Gastroesophageal sphincter (tissue), 4 donors: ENCODE measurements at regions not wholly inside any gene's neighbourhood (a gene's known extent, or its start where the extent isn't known, plus 50 kb on each side); places are given as distances from the start of the nearest gene placed in this dataset.

ENCODE experiments used
- ATAC-seq: fragments of 150-250 bp; one replicate; pipeline ENCODE4 v1.9.1; 2016; ENCODE audit warnings: mild to moderate bottlenecking, moderate library complexity
- H3K27ac ChIP-seq, 4 donors: fragments of 200-600 bp; sonication (generic) in 3 of 4; 1 replicate in 3 of 4; 2 replicates in 1 of 4; pipeline ENCODE4 v1.5.1; 2016 to 2019
- H3K27me3 ChIP-seq: fragments of 200-600 bp; sonication (generic); one replicate; pipeline ENCODE4 v1.5.1; 2019
- H3K36me3 ChIP-seq, 2 donors: fragments of 200-600 bp; sonication (generic); one replicate each; pipeline ENCODE4 v1.5.1; 2019; ENCODE audit warnings: control low read depth in 1 of 2
- H3K4me1 ChIP-seq, 3 donors: fragments of 200-600 bp; sonication (generic); 1 replicate in 2 of 3; 2 replicates in 1 of 3; pipeline ENCODE4 v1.5.1; 2016 to 2019; ENCODE audit warnings: control low read depth in 2 of 3
- H3K4me3 ChIP-seq, 2 donors: fragments of 200-600 bp; sonication (generic); one replicate each; pipeline ENCODE4 v1.5.1; 2019; ENCODE audit warnings: mild to moderate bottlenecking in 1 of 2, moderate library complexity in 1 of 2
- H3K9me3 ChIP-seq, 3 donors: fragments of 200-600 bp; sonication (generic); one replicate each; pipeline ENCODE4 v1.5.1; 2017 to 2019; ENCODE audit warnings: control low read depth in 2 of 3
- CTCF ChIP-seq, 4 experiments: fragments of 200-600 bp in 2 of 4; fragments of 450-650 bp in 2 of 4; sonication (generic) in 1 of 4; IDR thresholded peaks; one replicate each; pipeline ENCODE4 v1.5.1; 2017 to 2019; ENCODE audit warnings: antibody characterized with exemption in 4 of 4, mild to moderate bottlenecking in 2 of 4, moderate library complexity in 2 of 4
- EP300 ChIP-seq: sonication (generic); formaldehyde crosslinking; IDR thresholded peaks from one replicate; pipeline ENCODE4 v1.6.1; 2017; ENCODE audit warnings: antibody characterized with exemption, mild to moderate bottlenecking
- POLR2A ChIP-seq, 2 donors: fragments of 450-650 bp; IDR thresholded peaks; one replicate each; pipeline ENCODE4 v1.6.1; 2017; ENCODE audit warnings: antibody characterized with exemption in 2 of 2, mild to moderate bottlenecking in 2 of 2, moderate library complexity in 1 of 2
- POLR2AphosphoS5 ChIP-seq: sonication (generic); formaldehyde crosslinking; IDR thresholded peaks from one replicate; pipeline ENCODE4 v1.6.1; 2017; ENCODE audit warnings: antibody characterized with exemption
- WGBS, 2 donors: methylation state at CpG; one replicate each; pipeline ENCODE4 v1.1.5; 2018; ENCODE audit warnings: low coverage in 1 of 2; 5-methylcytosine and 5-hydroxymethylcytosine counted together

- no peak for ATAC-seq
- WGBS, 2 donors, result 72 to 83% methylated on average over 2 to 3 of the region's 3 CpGs
- TF ChIP-seq POLR2A (IDR thresholded peaks at IDR 0.05), result no peak
- no peak for TF ChIP-seq POLR2AphosphoS5
- TF ChIP-seq CTCF (IDR thresholded peaks at IDR 0.05), result no peak
- no peak for TF ChIP-seq EP300
- no peak overlapping the region for H3K4me3 ChIP-seq
- H3K27ac ChIP-seq, result no peak overlapping the region
- no peaks in the 10 kb centered on the region for H3K27me3 ChIP-seq
- no peaks in the 10 kb centered on the region for H3K36me3 ChIP-seq
- no peaks in the 10 kb centered on the region for H3K9me3 ChIP-seq
- H3K4me1 ChIP-seq, result peaks cover 0 to 4% (median under 1%) of the 10 kb centered on the region in 3 donors
Measured at GRCh38 chr21:17446737-17447136, 66.1 kb upstream of the CXADR start.

GRCh38 chr21:17449701-17450100 lies 63.1 kb upstream of the CXADR start:
- Histone ChIP-seq H3K27me3 (no peaks in the 10 kb centered on the region), H3K4me3 (no peak overlapping the region), H3K27ac (no peak overlapping the region), H3K36me3 (no peaks in the 10 kb centered on the region), H3K4me1 (peaks cover 0 to 8% (median 3%) of the 10 kb centered on the region in 3 donors), H3K9me3 (no peaks in the 10 kb centered on the region)
- ATAC-seq, result no peak
- no peak for TF ChIP-seq CTCF (IDR thresholded peaks at IDR 0.05)
- no peak for TF ChIP-seq EP300
- no peak for TF ChIP-seq POLR2AphosphoS5
- no peak for TF ChIP-seq POLR2A (IDR thresholded peaks at IDR 0.05)

DNA sequence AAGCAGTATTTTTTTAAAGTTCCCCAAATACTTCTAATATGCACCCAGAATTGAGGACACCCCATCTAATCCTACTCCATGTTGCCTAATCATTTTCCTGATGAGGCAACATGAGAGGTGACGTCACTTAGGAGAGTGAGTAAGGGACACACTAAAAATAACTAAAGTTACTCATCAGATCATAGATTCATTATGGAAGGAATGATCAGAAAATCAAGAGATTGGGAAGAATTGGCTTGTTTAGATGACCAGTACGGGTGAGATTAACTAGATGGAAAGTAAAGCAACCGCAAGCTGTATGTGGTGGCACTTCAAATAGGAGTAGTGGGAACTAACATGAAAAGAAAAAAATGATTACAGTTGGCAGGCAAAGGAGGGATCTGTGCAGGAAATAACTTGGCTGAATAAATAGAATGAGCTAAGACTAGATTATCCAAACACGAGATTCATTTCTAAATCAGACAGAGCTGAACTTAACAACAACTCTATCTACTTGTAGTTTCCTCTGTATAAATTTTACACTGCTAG lies 61.4 kb upstream of the CXADR start:
- Histone ChIP-seq H3K9me3 (no peaks in the 10 kb centered on the region), H3K27me3 (no peaks in the 10 kb centered on the region), H3K4me1 (peaks cover 0 to 8% (median 3%) of the 10 kb centered on the region in 3 donors), H3K36me3 (no peaks in the 10 kb centered on the region), H3K4me3 (no peak overlapping the region), H3K27ac (no peak overlapping the region)
- TF ChIP-seq EP300, result no peak
- no peak for TF ChIP-seq CTCF (IDR thresholded peaks at IDR 0.05)
- peak; percentile 49 for TF ChIP-seq POLR2AphosphoS5
- no peak for TF ChIP-seq POLR2A (IDR thresholded peaks at IDR 0.05)
- ATAC-seq, result peak; percentile 77
- WGBS, 2 donors, result 16 to 33% methylated on average over 3 to 4 of the region's 4 CpGs

DNA sequence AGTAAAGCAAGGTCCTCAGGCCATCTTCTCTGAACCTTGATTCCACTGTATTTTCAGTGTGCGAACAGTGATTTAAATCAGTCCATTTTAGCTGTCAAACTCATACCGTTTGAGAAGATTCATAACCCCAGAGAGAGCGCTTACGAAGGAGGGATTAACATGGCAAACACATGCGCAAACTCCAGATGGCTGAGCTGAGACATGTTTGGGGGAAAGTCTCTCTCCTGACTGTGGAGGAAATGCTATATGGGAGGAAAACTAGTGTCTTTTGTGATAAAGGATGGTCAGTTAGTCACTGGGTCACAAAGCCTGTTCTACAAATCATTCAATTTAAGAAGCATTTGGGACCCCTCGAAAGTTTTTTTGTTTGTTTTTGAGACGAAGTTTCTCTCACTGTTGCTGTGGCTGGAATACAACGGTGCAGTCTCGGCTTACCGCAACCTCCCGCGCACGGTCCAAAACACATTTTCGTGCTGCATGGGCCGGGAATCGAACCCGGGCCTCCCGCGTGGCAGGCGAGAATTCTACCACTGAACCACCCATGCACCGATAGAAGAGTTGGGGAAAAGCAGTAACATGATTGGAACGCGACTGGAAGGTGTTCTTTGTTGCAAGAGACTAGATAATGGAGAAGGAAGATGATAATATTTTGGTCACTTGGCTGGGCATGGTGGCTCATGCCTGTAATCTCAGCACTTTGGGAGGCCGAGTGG lies 58.4 kb upstream of the CXADR start:
- Histone ChIP-seq H3K4me3 (no peak overlapping the region), H3K36me3 (no peaks in the 10 kb centered on the region), H3K27me3 (no peaks in the 10 kb centered on the region), H3K9me3 (no peaks in the 10 kb centered on the region), H3K27ac (no peak overlapping the region), H3K4me1 (peaks cover 0 to 8% (median 3%) of the 10 kb centered on the region in 3 donors)
- TF ChIP-seq POLR2AphosphoS5, result no peak
- no peak for TF ChIP-seq CTCF (IDR thresholded peaks at IDR 0.05)
- TF ChIP-seq EP300, result no peak
- TF ChIP-seq POLR2A (IDR thresholded peaks at IDR 0.05), result no peak
- 16 to 21% methylated on average over 11 to 24 of the region's 24 CpGs for WGBS, 2 donors
- no peak for ATAC-seq

DNA sequence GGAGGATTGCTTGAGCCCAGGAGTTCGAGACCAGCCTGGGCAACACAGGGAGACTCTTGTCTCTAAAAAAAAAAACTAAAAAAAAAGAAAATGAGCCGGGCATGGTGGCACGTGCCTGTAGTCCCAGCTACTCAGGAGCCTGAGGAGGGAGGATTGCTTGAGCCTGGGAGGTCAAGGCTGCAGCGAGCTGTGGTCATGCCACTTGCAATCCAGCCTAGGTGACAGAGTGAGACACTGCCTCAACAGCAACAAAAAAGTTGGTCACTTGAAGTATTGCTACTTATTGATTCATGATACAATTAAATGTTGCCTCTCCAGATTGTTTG lies 57.9 kb upstream of the CXADR start:
- TF ChIP-seq EP300 (no peak), POLR2A (IDR thresholded peaks at IDR 0.05) (no peak), CTCF (IDR thresholded peaks at IDR 0.05) (no peak), POLR2AphosphoS5 (no peak)
- peaks cover 0 to 10% (median 3%) of the 10 kb centered on the region in 3 donors for H3K4me1 ChIP-seq
- H3K36me3 ChIP-seq, result no peaks in the 10 kb centered on the region
- H3K27ac ChIP-seq, result no peak overlapping the region
- H3K27me3 ChIP-seq, result no peaks in the 10 kb centered on the region
- no peak for ATAC-seq
- no peaks in the 10 kb centered on the region for H3K9me3 ChIP-seq
- 55 to 83% methylated on average over 4 of the region's 4 CpGs for WGBS, 2 donors
- no peak overlapping the region for H3K4me3 ChIP-seq
